NT2/D1 (cell line): ENCODE measurements at regions not wholly inside any gene's neighbourhood (a gene's known extent, or its start where the extent isn't known, plus 50 kb on each side); places are given as distances from the start of the nearest gene placed in this dataset.

Source experiments
- YY1 ChIP-seq: IDR thresholded peaks from 2 replicates; pipeline ENCODE4 v1.6.1; 2011; ENCODE audit not compliant: insufficient read length, insufficient read depth
- ZNF274 ChIP-seq: IDR thresholded peaks from 2 replicates; pipeline ENCODE4 v1.6.1; 2011; ENCODE audit warnings: mild to moderate bottlenecking, low read depth, low read length

GRCh38 chr5:164266571-164266970, 761.2 kb downstream of the MAT2B start:
- no peak for TF ChIP-seq YY1
- no peak for TF ChIP-seq ZNF274
